SK-N-SH (cell line): ENCODE measurements at regions not wholly inside any gene's neighbourhood (a gene's known extent, or its start where the extent isn't known, plus 50 kb on each side); places are given as distances from the start of the nearest gene placed in this dataset.
A peak's percentile ranks its signal among the peaks of the same experiment; 100 is the strongest.

ENCODE experiments used
- CTCF ChIA-PET: fragments of 300-600, 350-600 bp; formaldehyde crosslinking; extraction: SDS; loops from one replicate; lab custom pipeline; 2021; lab: Yijun Ruan, JAX
- POLR2A ChIA-PET: fragments of 350-600 bp; sonication (Branson Sonifier 250); formaldehyde crosslinking; extraction: SDS; loops from one replicate; lab custom pipeline; 2020; ENCODE audit warnings: antibody characterized with exemption, inconsistent platforms; lab: Yijun Ruan, JAX
- DNase-seq: peaks from one replicate; pipeline ENCODE4 v3.0.0; 2012
- H2AFZ ChIP-seq: fragments of 200-600 bp; sonication (generic); 2 replicates; pipeline ENCODE4 v1.8.1; 2016; ENCODE audit warnings: antibody characterized with exemption, mild to moderate bottlenecking, low read depth
- H3F3A ChIP-seq: fragments of 200-600 bp; sonication (generic); replicated peaks from 2 replicates; pipeline ENCODE3; 2016; ENCODE audit warnings: antibody characterized with exemption, mild to moderate bottlenecking; ENCODE audit not compliant: insufficient read depth
- H3K27ac ChIP-seq, 2 experiments: fragments of 200-500 bp in 1 of 2; fragments of 200-600 bp in 1 of 2; sonication (Bioruptor generic) in 1 of 2; sonication (generic), shearing (Covaris generic) in 1 of 2; 2 replicates each; pipeline versions ENCODE4 v1.5.1 to v1.6.1; 2014 to 2016; ENCODE audit warnings: low read depth in 2 of 2, inconsistent platforms in 1 of 2, low read length in 1 of 2, mild to moderate bottlenecking in 1 of 2, mixed read lengths in 1 of 2
- H3K27me3 ChIP-seq: fragments of 200-600 bp; sonication (generic), shearing (Covaris generic); 2 replicates; pipeline ENCODE4 v1.6.1; 2016; ENCODE audit warnings: mixed run types; ENCODE audit not compliant: insufficient read depth
- H3K36me3 ChIP-seq, 2 experiments: fragments of 200-500 bp in 1 of 2; fragments of 200-600 bp in 1 of 2; sonication (Bioruptor generic) in 1 of 2; sonication (generic) in 1 of 2; replicated peaks in 1 of 2; 2 replicates each; pipeline versions ENCODE3 to v1.5.1; 2014 to 2016; ENCODE audit warnings: low read length in 1 of 2, mild to moderate bottlenecking in 1 of 2; ENCODE audit not compliant: insufficient read depth in 2 of 2, control insufficient read depth in 1 of 2
- H3K4me1 ChIP-seq, 2 experiments: fragments of 200-500 bp in 1 of 2; fragments of 200-600 bp in 1 of 2; sonication (Bioruptor generic) in 1 of 2; sonication (generic), shearing (Covaris generic) in 1 of 2; 2 replicates each; pipeline versions ENCODE4 v1.5.1 to v1.6.1; 2014 to 2016; ENCODE audit warnings: low read depth in 1 of 2, low read length in 1 of 2, mixed run types in 1 of 2; ENCODE audit not compliant: insufficient read depth in 2 of 2, control insufficient read depth in 1 of 2
- H3K4me2 ChIP-seq: fragments of 200-600 bp; sonication (generic), shearing (Covaris generic); 2 replicates; pipeline ENCODE4 v1.6.1; 2017; ENCODE audit warnings: mixed run types
- H3K4me3 ChIP-seq, 2 experiments: fragments of 200-500 bp in 1 of 2; fragments of 200-600 bp in 1 of 2; sonication (Bioruptor generic) in 1 of 2; sonication (generic), shearing (Covaris generic) in 1 of 2; 2 replicates each; pipeline versions ENCODE4 v1.5.1 to v1.8.1; 2014 to 2016; ENCODE audit warnings: low read depth in 2 of 2, inconsistent platforms in 1 of 2, low read length in 1 of 2, mild to moderate bottlenecking in 1 of 2, mixed read lengths in 1 of 2, moderate library complexity in 1 of 2
- H3K79me2 ChIP-seq: fragments of 200-600 bp; sonication (generic); 2 replicates; pipeline ENCODE4 v1.8.1; 2017; ENCODE audit warnings: mild to moderate bottlenecking; ENCODE audit not compliant: insufficient read depth
- H3K9ac ChIP-seq: fragments of 200-600 bp; sonication (generic); 2 replicates; pipeline ENCODE4 v1.6.1; 2017; ENCODE audit warnings: mixed run types
- H3K9me2 ChIP-seq: fragments of 200-600 bp; sonication (generic); 2 replicates; pipeline ENCODE4 v1.6.1; 2017; ENCODE audit warnings: mixed run types
- H3K9me3 ChIP-seq: fragments of 200-600 bp; sonication (generic); 2 replicates; pipeline ENCODE4 v1.6.1; 2017; ENCODE audit warnings: mixed run types, mild to moderate bottlenecking, moderate library complexity
- H4K20me1 ChIP-seq: fragments of 200-600 bp; sonication (generic); 2 replicates; pipeline ENCODE4 v1.6.1; 2017; ENCODE audit warnings: mild to moderate bottlenecking, mixed run types; ENCODE audit not compliant: insufficient read depth
- EP300 ChIP-seq, 2 experiments: IDR thresholded peaks; 2 replicates each; pipeline versions ENCODE4 v1.4.0 to v1.6.1; 2012; ENCODE audit warnings: borderline replicate concordance in 1 of 2, low read depth in 1 of 2, low read length in 1 of 2
- FOSL2 ChIP-seq: IDR thresholded peaks from 2 replicates; pipeline ENCODE4 v1.4.0; 2012; ENCODE audit warnings: low read depth, mild to moderate bottlenecking, moderate library complexity, borderline replicate concordance
- GABPA ChIP-seq: IDR thresholded peaks from 2 replicates; pipeline ENCODE4 v1.4.0; 2012; ENCODE audit warnings: low read depth, mild to moderate bottlenecking
- JUND ChIP-seq: IDR thresholded peaks from 2 replicates; pipeline ENCODE4 v1.4.0; 2012
- MAX ChIP-seq: IDR thresholded peaks from 2 replicates; pipeline ENCODE4 v1.4.0; 2012; ENCODE audit warnings: low read depth
- MXI1 ChIP-seq: IDR thresholded peaks from 2 replicates; pipeline ENCODE4 v1.6.1; 2012; ENCODE audit warnings: mild to moderate bottlenecking, low read depth, low read length, improper control_type of control experiment
- NRF1 ChIP-seq: IDR thresholded peaks from 2 replicates; pipeline ENCODE4 v1.6.1; 2012; ENCODE audit warnings: low read depth, mild to moderate bottlenecking, low read length
- PBX3 ChIP-seq: IDR thresholded peaks from 2 replicates; pipeline ENCODE4; 2012
- RAD21 ChIP-seq: IDR thresholded peaks from 2 replicates; pipeline ENCODE4 v1.6.1; 2012; ENCODE audit warnings: mild to moderate bottlenecking, low read length
- RFX5 ChIP-seq: IDR thresholded peaks from 2 replicates; pipeline ENCODE4 v1.6.1; 2012; ENCODE audit warnings: mild to moderate bottlenecking, improper control_type of control experiment, low read length
- RXRA ChIP-seq: IDR thresholded peaks from 2 replicates; pipeline ENCODE4 v1.4.0; 2012; ENCODE audit warnings: low read depth, mild to moderate bottlenecking, borderline replicate concordance
- SIN3A ChIP-seq: IDR thresholded peaks from 2 replicates; pipeline ENCODE4 v1.6.1; 2012; ENCODE audit warnings: low read depth, mild to moderate bottlenecking, low read length, moderate library complexity, borderline replicate concordance
- USF2 ChIP-seq: fragments of 150-350 bp; IDR thresholded peaks from 2 replicates; pipeline ENCODE4 v1.6.1; 2017; ENCODE audit warnings: antibody characterized with exemption, low read length, low read depth, borderline replicate concordance
- ZBTB33 ChIP-seq: IDR thresholded peaks from 2 replicates; pipeline ENCODE4 v1.4.0; 2012; ENCODE audit warnings: low read depth, borderline replicate concordance
- WGBS: methylation state at CpG from one replicate; pipeline ENCODE4 v1.1.6; 2017; ENCODE audit warnings: low lambda C conversion rate; 5-methylcytosine and 5-hydroxymethylcytosine counted together

- ChIA-PET CTCF (no interaction called here), POLR2A (no interaction called here)
- Histone ChIP-seq H3K4me3 (no peak overlapping the region), H3K9me3 (no peaks in the 10 kb centered on the region), H2AFZ (no peak overlapping the region), H3K9ac (no peak overlapping the region), H3K9me2 (no peaks in the 10 kb centered on the region), H3F3A (peaks cover 36% of the 10 kb centered on the region), H3K27ac (peak overlapping the region in 1 of 2 experiments; percentile 67; a peak in 2 of 4 replicates), H3K79me2 (no peaks in the 10 kb centered on the region), H3K36me3 (no peaks in the 10 kb centered on the region), H4K20me1 (no peaks in the 10 kb centered on the region), H3K4me1 (peaks cover 0 to 7% of the 10 kb centered on the region in 2 experiments; a peak in 2 of 4 replicates), H3K27me3 (no peaks in the 10 kb centered on the region), H3K4me2 (peak overlapping the region; percentile 28; the same call in 1 of the 2 replicates)
- TF ChIP-seq USF2 (no peak), GABPA (no peak), JUND (peak; percentile 71), MXI1 (no peak), MAX (no peak), SIN3A (no peak), NRF1 (no peak), EP300 (IDR thresholded peaks at IDR 0.05; ENCODE audit: borderline replicate concordance in 1 of 2, low read depth in 1 of 2, low read length in 1 of 2) (peak in 1 of 2 experiments; percentile 39; a peak in 1 of 4 replicates), RAD21 (no peak), RFX5 (no peak), FOSL2 (peak; percentile 58; the same call in 1 of the 2 replicates), RXRA (peak; percentile 44; the same call in 1 of the 2 replicates), ZBTB33 (no peak), PBX3 (peak; percentile 47; the same call in 1 of the 2 replicates)
- WGBS: 39% methylated on average over 3 of the region's 3 CpGs
- no peak for DNase-seq
Measured at GRCh38 chr18:54740136-54740846, 88.0 kb upstream of the RAB27B start.
